ENCODE measurements at regions not wholly inside any gene's neighbourhood (a gene's known extent, or its start where the extent isn't known, plus 50 kb on each side); places are given as distances from the start of the nearest gene placed in this dataset.

DNA sequence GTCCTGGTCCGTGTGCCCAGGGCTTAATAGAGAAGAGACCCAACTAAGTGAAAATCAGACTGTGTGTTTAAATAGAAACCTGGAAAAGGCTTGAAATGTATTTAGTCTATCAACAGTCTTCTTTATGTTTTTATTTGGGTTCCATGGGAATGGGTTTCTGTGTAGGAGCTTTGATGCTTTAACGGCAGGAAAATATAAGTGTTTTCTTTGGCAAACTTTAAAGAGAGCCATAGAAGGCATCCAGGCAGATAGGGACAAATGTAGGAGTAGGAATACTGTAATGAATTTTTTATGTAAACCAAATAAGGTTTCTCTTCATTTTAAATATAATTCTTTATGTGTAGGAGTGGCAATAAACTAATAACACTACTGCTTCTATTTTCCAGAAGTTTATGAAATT, 989.0 kb downstream of the GATA3 start:
- TF ChIP-seq, protein P1, sequence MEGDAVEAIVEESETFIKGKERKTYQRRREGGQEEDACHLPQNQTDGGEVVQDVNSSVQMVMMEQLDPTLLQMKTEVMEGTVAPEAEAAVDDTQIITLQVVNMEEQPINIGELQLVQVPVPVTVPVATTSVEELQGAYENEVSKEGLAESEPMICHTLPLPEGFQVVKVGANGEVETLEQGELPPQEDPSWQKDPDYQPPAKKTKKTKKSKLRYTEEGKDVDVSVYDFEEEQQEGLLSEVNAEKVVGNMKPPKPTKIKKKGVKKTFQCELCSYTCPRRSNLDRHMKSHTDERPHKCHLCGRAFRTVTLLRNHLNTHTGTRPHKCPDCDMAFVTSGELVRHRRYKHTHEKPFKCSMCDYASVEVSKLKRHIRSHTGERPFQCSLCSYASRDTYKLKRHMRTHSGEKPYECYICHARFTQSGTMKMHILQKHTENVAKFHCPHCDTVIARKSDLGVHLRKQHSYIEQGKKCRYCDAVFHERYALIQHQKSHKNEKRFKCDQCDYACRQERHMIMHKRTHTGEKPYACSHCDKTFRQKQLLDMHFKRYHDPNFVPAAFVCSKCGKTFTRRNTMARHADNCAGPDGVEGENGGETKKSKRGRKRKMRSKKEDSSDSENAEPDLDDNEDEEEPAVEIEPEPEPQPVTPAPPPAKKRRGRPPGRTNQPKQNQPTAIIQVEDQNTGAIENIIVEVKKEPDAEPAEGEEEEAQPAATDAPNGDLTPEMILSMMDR (conservative IDR thresholded peaks at IDR 0.05 in 1 of 2, IDR thresholded peaks at IDR 0.05 in 1 of 2; ENCODE audit: extremely low read depth in 1 of 2, insufficient read depth in 1 of 2, low read depth in 1 of 2, low read length in 2 of 2) = no peak
- no peak for TF ChIP-seq EZH2 (IDR thresholded peaks at IDR 0.05; ENCODE audit: borderline replicate concordance, low read length)

Data from mammary epithelial cell (primary cell).